H1 (cell line): ENCODE measurements at regions not wholly inside any gene's neighbourhood (a gene's known extent, or its start where the extent isn't known, plus 50 kb on each side); places are given as distances from the start of the nearest gene placed in this dataset.
"Not testable (repeated sequence)": the region's sequence is repeated elsewhere in the genome, so short reads cannot be mapped to it uniquely, and the experiment has no call there.

ENCODE experiments used
- CTCF ChIA-PET: fragments of 300-600 bp; sonication (Branson Sonifier 250); formaldehyde crosslinking; loops from one replicate; lab custom pipeline; 2021; ENCODE audit not compliant: partially characterized antibody; lab: Charles Lee
- POLR2A ChIA-PET: fragments of 300-600 bp; sonication (Branson Sonifier 250); formaldehyde crosslinking; loops from one replicate; lab custom pipeline; 2021; ENCODE audit warnings: inconsistent platforms; ENCODE audit not compliant: partially characterized antibody; lab: Charles Lee
- DNase-seq, 2 experiments: peaks; one replicate each; pipeline versions ENCODE4 v3.0.0 to v3.0.0-alpha.2; 2010 to 2022; ENCODE audit warnings: low spot score in 2 of 2, low read depth in 1 of 2, mixed read lengths in 1 of 2
- FAIRE-seq: peaks from 2 replicates; lab custom pipeline; 2011; peaks lifted over from hg19 to GRCh38; lab: Jason Lieb, UNC
- H2AFZ ChIP-seq: 2 replicates; pipeline ENCODE4 v1.8.1; 2012; ENCODE audit warnings: low read length, inconsistent platforms
- H2AK5ac ChIP-seq: 2 replicates; pipeline ENCODE4 v1.6.1; 2013; ENCODE audit warnings: low read depth, low read length
- H2BK120ac ChIP-seq: replicated peaks from 2 replicates; pipeline ENCODE3; 2013; ENCODE audit warnings: low read depth, low read length, inconsistent platforms
- H2BK12ac ChIP-seq: 2 replicates; pipeline ENCODE4 v1.6.1; 2013; ENCODE audit warnings: low read depth, low read length
- H2BK15ac ChIP-seq: 2 replicates; pipeline ENCODE4 v1.6.1; 2013; ENCODE audit warnings: low read length
- H2BK20ac ChIP-seq: 2 replicates; pipeline ENCODE4 v1.6.1; 2013; ENCODE audit warnings: low read length
- H2BK5ac ChIP-seq: 2 replicates; pipeline ENCODE4 v1.6.1; 2013; ENCODE audit warnings: low read depth, low read length
- H3K14ac ChIP-seq: 2 replicates; pipeline ENCODE4 v1.6.1; 2013; ENCODE audit warnings: inconsistent platforms; ENCODE audit not compliant: insufficient read length
- H3K18ac ChIP-seq: 2 replicates; pipeline ENCODE4 v1.6.1; 2013; ENCODE audit warnings: low read length; ENCODE audit errors: extremely low read depth
- H3K23ac ChIP-seq: 2 replicates; pipeline ENCODE4 v1.6.1; 2013; ENCODE audit warnings: inconsistent platforms; ENCODE audit not compliant: insufficient read length
- H3K23me2 ChIP-seq: 2 replicates; pipeline ENCODE4 v1.6.1; 2013; ENCODE audit warnings: low read depth, low read length
- H3K27ac ChIP-seq: 2 replicates; pipeline ENCODE4 v1.6.1; 2011; ENCODE audit warnings: low read depth, low read length, inconsistent platforms
- H3K27me3 ChIP-seq, 4 experiments: replicated peaks in 1 of 4; 1 replicate in 1 of 4; 2 replicates in 3 of 4; pipeline versions ENCODE4 v1.6.1 to v1.8.1; 2011 to 2013; ENCODE audit warnings: low read length in 3 of 4, mild to moderate bottlenecking in 3 of 4, inconsistent platforms in 2 of 4, mixed read lengths in 2 of 4, moderate library complexity in 1 of 4; ENCODE audit not compliant: control insufficient read depth in 3 of 4, insufficient read depth in 3 of 4; ENCODE audit errors: extremely low read depth in 1 of 4
- H3K36me3 ChIP-seq, 4 experiments: 2 replicates each; pipeline versions ENCODE4 v1.6.1 to v1.8.1; 2011 to 2013; ENCODE audit warnings: mild to moderate bottlenecking in 4 of 4, low read length in 3 of 4, moderate library complexity in 2 of 4, control low read depth in 1 of 4, inconsistent platforms in 1 of 4; ENCODE audit not compliant: insufficient read depth in 4 of 4, control insufficient read depth in 2 of 4
- H3K4ac ChIP-seq: replicated peaks from 2 replicates; pipeline ENCODE3; 2013; ENCODE audit warnings: low read length, low read depth, mixed read lengths, inconsistent platforms; ENCODE audit not compliant: insufficient read length
- H3K4me1 ChIP-seq, 4 experiments: replicated peaks in 1 of 4; 1 replicate in 1 of 4; 2 replicates in 3 of 4; pipeline versions ENCODE4 v1.6.1 to v1.8.1; 2011 to 2013; ENCODE audit warnings: low read length in 3 of 4, inconsistent platforms in 2 of 4, mixed read lengths in 1 of 4; ENCODE audit not compliant: insufficient read depth in 4 of 4, control insufficient read depth in 3 of 4
- H3K4me2 ChIP-seq, 2 experiments: 2 replicates each; pipeline versions ENCODE4 v1.6.1 to v1.8.1; 2011 to 2013; ENCODE audit warnings: low read depth in 2 of 2, low read length in 2 of 2, control low read depth in 1 of 2, inconsistent platforms in 1 of 2, mild to moderate bottlenecking in 1 of 2; ENCODE audit not compliant: insufficient read depth in 1 of 2
- H3K4me3 ChIP-seq, 4 experiments: fragments of 200-600, 300-600 bp in 1 of 4; sonication (generic), shearing (Covaris generic), sonication (Bioruptor Twin) in 1 of 4; 2 replicates each; pipeline versions ENCODE4 v1.5.1 to v1.8.1; 2011 to 2016; ENCODE audit warnings: low read length in 4 of 4, low read depth in 3 of 4, control low read depth in 2 of 4, inconsistent platforms in 2 of 4, mild to moderate bottlenecking in 2 of 4, mixed read lengths in 1 of 4, moderate library complexity in 1 of 4; ENCODE audit not compliant: insufficient read depth in 2 of 4; ENCODE audit errors: extremely low read depth in 1 of 4
- H3K56ac ChIP-seq: replicated peaks from 2 replicates; pipeline ENCODE3; 2013; ENCODE audit warnings: low read depth, mild to moderate bottlenecking, mixed read lengths, low read length, inconsistent platforms; ENCODE audit not compliant: insufficient read length
- H3K79me1 ChIP-seq: 2 replicates; pipeline ENCODE4 v1.6.1; 2013; ENCODE audit warnings: low read depth, low read length, control low read depth
- H3K79me2 ChIP-seq, 2 experiments: 2 replicates each; pipeline versions ENCODE4 v1.6.1 to v1.8.1; 2012 to 2013; ENCODE audit warnings: low read length in 2 of 2, mild to moderate bottlenecking in 2 of 2, inconsistent platforms in 1 of 2; ENCODE audit not compliant: insufficient read depth in 2 of 2, control insufficient read depth in 1 of 2
- H3K9ac ChIP-seq, 4 experiments: replicated peaks in 1 of 4; 1 replicate in 1 of 4; 2 replicates in 3 of 4; pipeline versions ENCODE4 v1.6.1 to v1.8.1; 2011 to 2013; ENCODE audit warnings: low read depth in 3 of 4, low read length in 3 of 4, control low read depth in 2 of 4, mild to moderate bottlenecking in 2 of 4, moderate library complexity in 2 of 4, inconsistent platforms in 1 of 4; ENCODE audit errors: extremely low read depth in 1 of 4
- H3K9me3 ChIP-seq, 2 experiments: 2 replicates each; pipeline versions ENCODE4 v1.6.1 to v1.8.1; 2012 to 2013; ENCODE audit warnings: mild to moderate bottlenecking in 2 of 2, moderate library complexity in 2 of 2, control low read depth in 1 of 2, inconsistent platforms in 1 of 2, low read depth in 1 of 2, low read length in 1 of 2, mixed read lengths in 1 of 2; ENCODE audit not compliant: insufficient read depth in 2 of 2
- H4K20me1 ChIP-seq, 2 experiments: replicated peaks in 1 of 2; 2 replicates each; pipeline versions ENCODE3 to v1.8.1; 2011 to 2013; ENCODE audit warnings: inconsistent platforms in 2 of 2, low read length in 2 of 2, mild to moderate bottlenecking in 1 of 2; ENCODE audit not compliant: insufficient read depth in 2 of 2, control insufficient read depth in 1 of 2
- H4K5ac ChIP-seq: 2 replicates; pipeline ENCODE4 v1.6.1; 2013; ENCODE audit warnings: low read length, low read depth, mixed read lengths, inconsistent platforms; ENCODE audit not compliant: insufficient read length
- H4K8ac ChIP-seq: 2 replicates; pipeline ENCODE4 v1.8.0; 2013; ENCODE audit warnings: mild to moderate bottlenecking, moderate library complexity, low read length, inconsistent platforms; ENCODE audit not compliant: insufficient read depth; ENCODE audit errors: extremely low read depth
- H4K91ac ChIP-seq: replicated peaks from 2 replicates; pipeline ENCODE3; 2013; ENCODE audit warnings: low read length, mixed read lengths, inconsistent platforms; ENCODE audit not compliant: insufficient read length
- WGBS, 2 experiments: shearing (Covaris generic) in 1 of 2; methylation state at CpG; one replicate each; pipeline versions ENCODE4 v1.1.6 to v1.1.7; 2013 to 2015; ENCODE audit warnings: low lambda C conversion rate in 2 of 2, mixed read lengths in 2 of 2, inconsistent platforms in 1 of 2, low coverage in 1 of 2, missing lambda C conversion rate in 1 of 2; ENCODE audit not compliant: insufficient replicate concordance in 2 of 2, insufficient coverage in 1 of 2, insufficient read length in 1 of 2; ENCODE audit errors: extremely low coverage in 1 of 2, missing lambda C conversion rate in 1 of 2; 5-methylcytosine and 5-hydroxymethylcytosine counted together

DNA sequence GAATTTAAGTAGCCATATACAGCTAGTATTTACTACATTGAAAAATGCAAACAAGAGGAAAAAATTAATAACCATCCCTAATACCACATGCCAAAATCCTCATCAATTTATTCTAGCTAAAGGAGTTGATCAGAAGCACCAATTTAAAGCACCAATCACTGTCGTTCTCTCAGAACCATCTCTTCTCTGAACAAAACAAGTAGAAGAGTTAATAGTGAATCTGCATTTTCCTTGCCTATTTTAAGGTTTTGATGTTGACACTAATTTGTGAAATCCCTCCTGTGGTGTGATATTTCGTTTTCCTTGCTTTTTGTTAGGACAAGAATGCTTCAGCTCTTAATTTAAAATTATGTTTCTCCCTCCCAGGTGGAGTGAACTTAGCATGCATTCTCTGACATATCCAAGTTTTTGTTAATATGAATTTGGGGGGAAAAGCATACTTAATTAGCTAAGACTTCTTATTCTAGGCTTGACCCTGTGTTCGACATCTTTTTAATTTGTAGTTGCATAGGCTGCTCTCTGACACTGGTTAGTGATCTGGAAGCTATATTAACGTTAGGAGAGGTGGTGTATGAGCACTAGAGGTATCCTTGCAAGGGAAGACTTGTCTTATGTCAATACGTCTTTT, 122.0 kb downstream of the ANKRD30BL start:
- H3K23me2 ChIP-seq, H4K20me1 ChIP-seq, H2AFZ ChIP-seq, H3K36me3 ChIP-seq, H3K14ac ChIP-seq, H3K4me2 ChIP-seq, H2AK5ac ChIP-seq, H4K91ac ChIP-seq, H3K4me3 ChIP-seq, H3K9ac ChIP-seq, H2BK12ac ChIP-seq, DNase-seq, H3K4ac ChIP-seq, H3K4me1 ChIP-seq, H3K56ac ChIP-seq, H2BK5ac ChIP-seq, H2BK15ac ChIP-seq, H3K9me3 ChIP-seq, POLR2A ChIA-PET, H2BK120ac ChIP-seq, H3K23ac ChIP-seq, H3K79me2 ChIP-seq, H3K27ac ChIP-seq, H4K8ac ChIP-seq, H2BK20ac ChIP-seq, FAIRE-seq, H4K5ac ChIP-seq, H3K79me1 ChIP-seq, H3K18ac ChIP-seq: not testable (repeated sequence)
- CTCF ChIA-PET: interaction anchor here (0.5 kb wide), 1 partner anchor 85 kb away, joined by 4 read pairs; no protein-coding TSS in a partner anchor
- H3K27me3 ChIP-seq: peaks cover 1 to 18% (median 7%) of the 10 kb centered on the region in 4 experiments; a peak in 6 of 7 replicates
- WGBS, 2 experiments: 61% methylated on average over 5 of the region's 5 CpGs; no CpG with 5 or more reads in 1 of the 2 experiments

DNA sequence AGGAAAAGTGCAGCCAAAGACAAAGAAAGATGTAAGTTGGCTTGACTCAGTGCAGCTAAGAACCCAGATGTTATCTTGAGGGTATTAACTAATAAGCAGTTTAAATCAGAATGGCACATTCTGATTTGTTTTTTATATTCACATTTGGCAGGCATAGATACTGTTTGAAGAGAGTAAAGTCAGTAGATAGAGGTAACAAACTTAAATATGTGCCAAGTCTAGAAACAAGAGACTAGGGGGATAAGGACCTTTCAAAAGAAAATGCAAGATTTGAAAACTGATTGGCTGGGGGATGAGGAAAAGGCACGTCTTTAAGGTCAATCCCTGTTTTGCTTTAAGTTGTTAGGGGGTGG, 122.9 kb downstream of the ANKRD30BL start:
- H3K18ac ChIP-seq, H3K79me2 ChIP-seq, DNase-seq, H3K23me2 ChIP-seq, H3K4me1 ChIP-seq, H3K9me3 ChIP-seq, POLR2A ChIA-PET, H3K14ac ChIP-seq, FAIRE-seq, H3K36me3 ChIP-seq, H2BK20ac ChIP-seq, H2BK15ac ChIP-seq, H3K4ac ChIP-seq, H3K79me1 ChIP-seq, H4K5ac ChIP-seq, H4K8ac ChIP-seq, H3K27ac ChIP-seq, H2AFZ ChIP-seq, H4K20me1 ChIP-seq, H4K91ac ChIP-seq, H2BK120ac ChIP-seq, H3K56ac ChIP-seq, H2BK5ac ChIP-seq, H2AK5ac ChIP-seq, H3K23ac ChIP-seq, H3K9ac ChIP-seq, H2BK12ac ChIP-seq: not testable (repeated sequence)
- WGBS, 2 experiments: 5% methylated on average over 1 of the region's 1 CpG; no CpG with 5 or more reads in 1 of the 2 experiments
- H3K4me2 ChIP-seq: peak overlapping the region; percentile 51 to 62; a peak in 3 of 4 replicates
- CTCF ChIA-PET: interaction anchor here (0.5 kb wide), 1 partner anchor 86 kb away, joined by 4 read pairs; no protein-coding TSS in a partner anchor
- peak overlapping the region; percentile 36 to 88 (median 52); a peak in 6 of 8 replicates for H3K4me3 ChIP-seq
- H3K27me3 ChIP-seq: peaks cover 1 to 18% (median 7%) of the 10 kb centered on the region in 4 experiments; a peak in 6 of 7 replicates
